Lower leg skin (tissue), 3 donors: ENCODE measurements at regions not wholly inside any gene's neighbourhood (a gene's known extent, or its start where the extent isn't known, plus 50 kb on each side); places are given as distances from the start of the nearest gene placed in this dataset.

Source experiments
- CTCF ChIP-seq, 3 donors: fragments of 450-650 bp; IDR thresholded peaks; one replicate each; pipeline ENCODE4 v1.5.1; 2016; ENCODE audit warnings: antibody characterized with exemption in 3 of 3, mild to moderate bottlenecking in 3 of 3, moderate library complexity in 2 of 3
- POLR2A ChIP-seq, 2 donors: fragments of 450-650 bp; IDR thresholded peaks; one replicate each; pipeline ENCODE4 v1.6.1; 2016 to 2017; ENCODE audit warnings: antibody characterized with exemption in 2 of 2, mild to moderate bottlenecking in 1 of 2, moderate library complexity in 1 of 2

GRCh38 chr11:28520291-28520690, 412.1 kb downstream of the METTL15 start:
- TF ChIP-seq CTCF (IDR thresholded peaks at IDR 0.05) (no peak), POLR2A (IDR thresholded peaks at IDR 0.05) (no peak)
